DND-41 (cell line): ENCODE measurements at regions not wholly inside any gene's neighbourhood (a gene's known extent, or its start where the extent isn't known, plus 50 kb on each side); places are given as distances from the start of the nearest gene placed in this dataset.

Source experiments
- ATAC-seq: fragments of 200-7000 bp; cut with Tn5 transposase; 3 replicates; pipeline ENCODE4 v1.9.1; 2021; ENCODE audit warnings: low read depth; ENCODE audit not compliant: insufficient read depth
- DNase-seq: peaks from one replicate; pipeline ENCODE4 v3.0.0-alpha.2; 2020
- H2AFZ ChIP-seq: 2 replicates; pipeline ENCODE4 v1.6.0; 2012; ENCODE audit warnings: low read depth, low read length
- H3K27ac ChIP-seq: 2 replicates; pipeline ENCODE4 v1.5.1; 2012; ENCODE audit warnings: low read length, inconsistent platforms
- H3K27me3 ChIP-seq: fragments of 200-600 bp; sonication (generic); 2 replicates; pipeline ENCODE4 v1.6.0; 2012; ENCODE audit warnings: low read length, mild to moderate bottlenecking, inconsistent platforms; ENCODE audit not compliant: insufficient read depth, poor library complexity
- H3K36me3 ChIP-seq: 2 replicates; pipeline ENCODE4 v1.5.1; 2012; ENCODE audit warnings: low read length, inconsistent platforms; ENCODE audit not compliant: insufficient read depth
- H3K4me1 ChIP-seq: 2 replicates; pipeline ENCODE4 v1.5.1; 2012; ENCODE audit warnings: mild to moderate bottlenecking, low read length; ENCODE audit not compliant: insufficient read depth
- H3K4me2 ChIP-seq: 2 replicates; pipeline ENCODE4 v1.6.0; 2012; ENCODE audit warnings: mild to moderate bottlenecking, moderate library complexity, low read length, inconsistent platforms; ENCODE audit not compliant: insufficient read depth
- H3K4me3 ChIP-seq, 2 experiments: fragments of 200-600 bp in 1 of 2; shearing (Covaris generic) in 1 of 2; 2 replicates each; pipeline ENCODE4 v1.5.1; 2012 to 2016; ENCODE audit warnings: inconsistent platforms in 2 of 2, low read length in 2 of 2, mild to moderate bottlenecking in 2 of 2, low read depth in 1 of 2, moderate library complexity in 1 of 2
- H3K79me2 ChIP-seq: 2 replicates; pipeline ENCODE4 v1.6.0; 2012; ENCODE audit warnings: low read length, inconsistent platforms; ENCODE audit not compliant: insufficient read depth
- H3K9ac ChIP-seq: 2 replicates; pipeline ENCODE4 v1.6.0; 2012; ENCODE audit warnings: low read depth, mild to moderate bottlenecking, inconsistent platforms, low read length, moderate library complexity
- H3K9me3 ChIP-seq: 2 replicates; pipeline ENCODE4 v1.5.1; 2012; ENCODE audit warnings: low read length, moderate library complexity, mild to moderate bottlenecking, inconsistent platforms; ENCODE audit not compliant: insufficient read depth, severe bottlenecking
- H4K20me1 ChIP-seq: 2 replicates; pipeline ENCODE4 v1.6.0; 2012; ENCODE audit warnings: low read length; ENCODE audit not compliant: insufficient read depth
- EZH2 ChIP-seq: IDR thresholded peaks from 3 replicates; pipeline ENCODE4 v1.6.1; 2012; ENCODE audit warnings: borderline replicate concordance, low read depth, mild to moderate bottlenecking, moderate library complexity, low read length, inconsistent platforms; ENCODE audit not compliant: severe bottlenecking
- TF ChIP-seq, protein P1 (sequence below): IDR thresholded peaks from 2 replicates; pipeline ENCODE4 v1.5.1; 2012; ENCODE audit warnings: borderline replicate concordance, low read length, moderate library complexity, mild to moderate bottlenecking; ENCODE audit not compliant: poor library complexity, severe bottlenecking; ENCODE audit errors: extremely low read depth

GRCh38 chr11:90453525-90453924, 230.7 kb upstream of the CHORDC1 start:
- TF ChIP-seq, protein P1, sequence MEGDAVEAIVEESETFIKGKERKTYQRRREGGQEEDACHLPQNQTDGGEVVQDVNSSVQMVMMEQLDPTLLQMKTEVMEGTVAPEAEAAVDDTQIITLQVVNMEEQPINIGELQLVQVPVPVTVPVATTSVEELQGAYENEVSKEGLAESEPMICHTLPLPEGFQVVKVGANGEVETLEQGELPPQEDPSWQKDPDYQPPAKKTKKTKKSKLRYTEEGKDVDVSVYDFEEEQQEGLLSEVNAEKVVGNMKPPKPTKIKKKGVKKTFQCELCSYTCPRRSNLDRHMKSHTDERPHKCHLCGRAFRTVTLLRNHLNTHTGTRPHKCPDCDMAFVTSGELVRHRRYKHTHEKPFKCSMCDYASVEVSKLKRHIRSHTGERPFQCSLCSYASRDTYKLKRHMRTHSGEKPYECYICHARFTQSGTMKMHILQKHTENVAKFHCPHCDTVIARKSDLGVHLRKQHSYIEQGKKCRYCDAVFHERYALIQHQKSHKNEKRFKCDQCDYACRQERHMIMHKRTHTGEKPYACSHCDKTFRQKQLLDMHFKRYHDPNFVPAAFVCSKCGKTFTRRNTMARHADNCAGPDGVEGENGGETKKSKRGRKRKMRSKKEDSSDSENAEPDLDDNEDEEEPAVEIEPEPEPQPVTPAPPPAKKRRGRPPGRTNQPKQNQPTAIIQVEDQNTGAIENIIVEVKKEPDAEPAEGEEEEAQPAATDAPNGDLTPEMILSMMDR = no peak
- no peak for TF ChIP-seq EZH2
- no peak for ATAC-seq
- Histone ChIP-seq H3K9ac (no peak overlapping the region), H3K36me3 (no peaks in the 10 kb centered on the region), H3K4me3 (no peak overlapping the region), H3K27me3 (no peaks in the 10 kb centered on the region), H3K27ac (no peak overlapping the region), H3K9me3 (no peaks in the 10 kb centered on the region), H3K4me2 (no peak overlapping the region), H3K79me2 (no peaks in the 10 kb centered on the region), H4K20me1 (no peaks in the 10 kb centered on the region), H3K4me1 (no peaks in the 10 kb centered on the region), H2AFZ (no peak overlapping the region)
- DNase-seq = no peak

DNA sequence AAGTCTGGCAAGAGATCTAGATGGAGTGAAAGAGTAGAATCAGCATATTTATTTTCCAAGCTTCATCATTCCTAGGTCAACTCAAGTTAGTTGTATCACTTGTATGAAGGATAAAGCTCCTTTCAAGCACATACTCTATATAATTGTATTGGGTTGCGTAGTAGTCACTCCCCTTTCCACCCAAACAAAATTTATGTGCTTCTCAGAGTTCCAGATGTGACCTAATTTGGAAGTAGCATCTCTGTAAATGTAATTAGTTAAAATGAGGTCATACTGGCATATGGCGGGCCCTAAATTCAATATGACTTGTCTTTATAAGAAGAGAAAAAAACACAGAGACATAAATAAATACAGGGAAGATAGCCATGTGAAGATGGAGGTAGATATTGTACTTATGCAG, 226.8 kb upstream of the CHORDC1 start:
- no peak overlapping the region for H3K4me3 ChIP-seq
- H3K9me3 ChIP-seq = no peaks in the 10 kb centered on the region
- no peak overlapping the region for H3K27ac ChIP-seq
- no peaks in the 10 kb centered on the region for H3K79me2 ChIP-seq
- no peak overlapping the region for H3K4me2 ChIP-seq
- no peaks in the 10 kb centered on the region for H3K36me3 ChIP-seq
- TF ChIP-seq, protein P1 = no peak
- TF ChIP-seq EZH2 = no peak
- no peaks in the 10 kb centered on the region for H3K27me3 ChIP-seq
- H3K4me1 ChIP-seq = no peaks in the 10 kb centered on the region
- no peaks in the 10 kb centered on the region for H4K20me1 ChIP-seq
- ATAC-seq = no peak
- DNase-seq = no peak
- H3K9ac ChIP-seq = no peak overlapping the region
- H2AFZ ChIP-seq = no peak overlapping the region

DNA sequence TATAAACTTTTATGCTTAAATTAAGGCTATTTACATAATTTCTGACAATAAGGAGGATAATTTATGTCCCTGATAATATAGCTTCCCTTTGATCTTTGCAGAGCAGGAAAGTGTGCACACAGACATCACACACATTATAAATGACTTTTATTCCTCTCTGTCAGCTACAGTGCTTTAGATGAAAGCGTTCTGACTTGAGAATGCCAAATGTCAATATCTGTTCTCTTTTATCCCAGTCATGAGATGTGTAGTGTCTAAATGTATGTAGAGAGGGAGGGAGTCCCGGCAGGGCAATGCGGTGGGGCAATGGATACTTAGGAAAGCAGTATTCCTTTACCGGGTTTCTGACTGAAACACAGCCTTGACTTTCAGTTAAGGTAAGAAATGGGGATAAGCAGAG, 225.4 kb upstream of the CHORDC1 start:
- H3K4me1 ChIP-seq = no peaks in the 10 kb centered on the region
- H3K27me3 ChIP-seq = no peaks in the 10 kb centered on the region
- H3K79me2 ChIP-seq = no peaks in the 10 kb centered on the region
- H3K27ac ChIP-seq = no peak overlapping the region
- no peak overlapping the region for H3K4me2 ChIP-seq
- no peak overlapping the region for H3K9ac ChIP-seq
- ATAC-seq (no peak), DNase-seq (no peak)
- H4K20me1 ChIP-seq = no peaks in the 10 kb centered on the region
- H3K4me3 ChIP-seq = no peak overlapping the region
- H2AFZ ChIP-seq = no peak overlapping the region
- H3K36me3 ChIP-seq = no peaks in the 10 kb centered on the region
- H3K9me3 ChIP-seq = no peaks in the 10 kb centered on the region
- no peak for TF ChIP-seq EZH2
- TF ChIP-seq, protein P1 = no peak

DNA sequence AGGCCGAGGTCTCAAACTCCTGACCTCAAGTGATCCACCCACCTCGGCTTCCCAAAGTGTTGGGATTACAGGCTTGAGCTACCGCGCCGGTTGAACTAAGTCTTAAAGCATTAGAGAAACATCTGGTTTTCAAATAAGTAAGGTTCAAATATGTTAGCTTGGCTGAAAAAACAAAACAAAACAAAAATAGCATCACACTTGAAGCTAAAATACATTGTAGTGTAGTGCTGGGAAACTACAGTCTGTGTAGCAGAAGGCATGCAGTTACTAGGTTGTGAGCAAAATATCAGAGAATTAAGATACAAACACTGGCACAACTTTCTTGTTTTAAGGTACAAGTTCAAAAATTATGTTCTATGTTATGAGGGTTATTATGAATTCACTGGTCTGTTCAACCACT, 224.8 kb upstream of the CHORDC1 start:
- no peak overlapping the region for H3K9ac ChIP-seq
- no peaks in the 10 kb centered on the region for H3K27me3 ChIP-seq
- H3K4me1 ChIP-seq = no peaks in the 10 kb centered on the region
- H2AFZ ChIP-seq = no peak overlapping the region
- H3K79me2 ChIP-seq = no peaks in the 10 kb centered on the region
- no peak overlapping the region for H3K4me3 ChIP-seq
- DNase-seq (no peak), ATAC-seq (no peak)
- H3K36me3 ChIP-seq = no peaks in the 10 kb centered on the region
- H3K4me2 ChIP-seq = no peak overlapping the region
- TF ChIP-seq, protein P1 = no peak
- TF ChIP-seq EZH2 = no peak
- H3K27ac ChIP-seq = no peak overlapping the region
- no peaks in the 10 kb centered on the region for H4K20me1 ChIP-seq
- no peaks in the 10 kb centered on the region for H3K9me3 ChIP-seq
